ENCODE measurements at regions not wholly inside any gene's neighbourhood (a gene's known extent, or its start where the extent isn't known, plus 50 kb on each side); places are given as distances from the start of the nearest gene placed in this dataset.
"Not testable (repeated sequence)": the region's sequence is repeated elsewhere in the genome, so short reads cannot be mapped to it uniquely, and the experiment has no call there.

GRCh38 chr3:87478716-87479115 is 202.3 kb upstream of the POU1F1 start:
- DNase-seq, result no peak

- DNase-seq, result no peak
Observed at GRCh38 chr3:87473944-87474343, 197.6 kb upstream of the POU1F1 start.

- no peak for DNase-seq
Observed at GRCh38 chr3:87468938-87469337, 192.6 kb upstream of the POU1F1 start.

GRCh38 chr3:87468235-87468634 is 191.9 kb upstream of the POU1F1 start:
- no peak for DNase-seq

GRCh38 chr3:87462228-87462627 is 185.8 kb upstream of the POU1F1 start:
- DNase-seq, result no peak

GRCh38 chr3:87461443-87461842 is 185.1 kb upstream of the POU1F1 start:
- DNase-seq, result no peak

- no peak for DNase-seq
Observed at GRCh38 chr3:87461036-87461435, 184.7 kb upstream of the POU1F1 start.

GRCh38 chr3:87448558-87448957 is 172.2 kb upstream of the POU1F1 start:
- DNase-seq, result no peak

GRCh38 chr3:87446849-87447387 is 170.5 kb upstream of the POU1F1 start:
- no peak for DNase-seq

- no peak for DNase-seq
Observed at GRCh38 chr3:87442470-87442869, 166.1 kb upstream of the POU1F1 start.

- DNase-seq, result no peak
Observed at GRCh38 chr3:87437765-87438164, 161.4 kb upstream of the POU1F1 start.

GRCh38 chr3:87436781-87437543 is 160.6 kb upstream of the POU1F1 start:
- no peak for DNase-seq

- no peak for DNase-seq
Observed at GRCh38 chr3:87435926-87436620, 159.7 kb upstream of the POU1F1 start.

GRCh38 chr3:87433445-87433844 is 157.1 kb upstream of the POU1F1 start:
- DNase-seq, result not testable (repeated sequence)

GRCh38 chr3:87426918-87427317 is 150.5 kb upstream of the POU1F1 start:
- DNase-seq, result no peak

GRCh38 chr3:87425056-87425455 is 148.7 kb upstream of the POU1F1 start:
- DNase-seq, result no peak

GRCh38 chr3:87423336-87423735 is 147.0 kb upstream of the POU1F1 start:
- no peak for DNase-seq

GRCh38 chr3:87422333-87422732 is 145.9 kb upstream of the POU1F1 start:
- DNase-seq, result no peak

GRCh38 chr3:87420171-87420570 is 143.8 kb upstream of the POU1F1 start:
- no peak for DNase-seq

- DNase-seq, result no peak
Observed at GRCh38 chr3:87414271-87414670, 137.9 kb upstream of the POU1F1 start.

- no peak for DNase-seq
Observed at GRCh38 chr3:87413814-87414213, 137.4 kb upstream of the POU1F1 start.

- no peak for DNase-seq
Observed at GRCh38 chr3:87410110-87410509, 133.7 kb upstream of the POU1F1 start.

GRCh38 chr3:87398168-87398801 is 121.9 kb upstream of the POU1F1 start:
- no peak for DNase-seq

- no peak for DNase-seq
Observed at GRCh38 chr3:87397211-87397610, 120.8 kb upstream of the POU1F1 start.

All from NCI-H146 (cell line).